Mesendoderm (in vitro differentiated cells): ENCODE measurements at regions not wholly inside any gene's neighbourhood (a gene's known extent, or its start where the extent isn't known, plus 50 kb on each side); places are given as distances from the start of the nearest gene placed in this dataset.

Experiments
- DNase-seq: peaks from one replicate; pipeline ENCODE4 v3.0.0; 2013
- H2AK5ac ChIP-seq: 2 replicates; pipeline ENCODE4 v1.6.1; 2013; ENCODE audit warnings: low read length, inconsistent platforms
- H2BK120ac ChIP-seq: 2 replicates; pipeline ENCODE4 v1.6.1; 2013; ENCODE audit warnings: low read depth, mild to moderate bottlenecking, low read length, moderate library complexity, mixed read lengths
- H2BK15ac ChIP-seq: replicated peaks from 2 replicates; pipeline ENCODE4 v1.6.1; 2013; ENCODE audit warnings: low read depth, mild to moderate bottlenecking, moderate library complexity
- H2BK5ac ChIP-seq: 2 replicates; pipeline ENCODE4 v1.6.1; 2013; ENCODE audit warnings: low read length, inconsistent platforms
- H3K18ac ChIP-seq: 2 replicates; pipeline ENCODE4 v1.6.1; 2013; ENCODE audit warnings: mild to moderate bottlenecking, low read length, mixed read lengths
- H3K23ac ChIP-seq: one replicate; pipeline ENCODE4 v1.6.1; 2013; ENCODE audit warnings: low read length
- H3K27ac ChIP-seq: 2 replicates; pipeline ENCODE4 v1.5.1; 2013; ENCODE audit warnings: low read depth, mild to moderate bottlenecking, inconsistent platforms, low read length, moderate library complexity
- H3K27me3 ChIP-seq: 2 replicates; pipeline ENCODE4 v1.6.1; 2013; ENCODE audit warnings: low read length, control low read depth, mild to moderate bottlenecking, inconsistent platforms; ENCODE audit not compliant: insufficient read depth, poor library complexity
- H3K36me3 ChIP-seq: 2 replicates; pipeline ENCODE4 v1.6.1; 2013; ENCODE audit warnings: low read length, inconsistent platforms; ENCODE audit not compliant: control insufficient read depth, insufficient read depth
- H3K4ac ChIP-seq: one replicate; pipeline ENCODE4 v1.6.1; 2013; ENCODE audit warnings: low read depth, mild to moderate bottlenecking, low read length, moderate library complexity
- H3K4me1 ChIP-seq: 2 replicates; pipeline ENCODE4 v1.6.1; 2013; ENCODE audit warnings: low read depth, low read length, inconsistent platforms; ENCODE audit not compliant: control insufficient read depth
- H3K4me2 ChIP-seq: 2 replicates; pipeline ENCODE4 v1.6.1; 2013; ENCODE audit warnings: low read length
- H3K4me3 ChIP-seq: 2 replicates; pipeline ENCODE4 v1.5.1; 2013; ENCODE audit warnings: mild to moderate bottlenecking, low read length
- H3K56ac ChIP-seq: one replicate; pipeline ENCODE4 v1.6.1; 2013; ENCODE audit warnings: low read length
- H3K79me1 ChIP-seq: 2 replicates; pipeline ENCODE4 v1.6.1; 2013; ENCODE audit warnings: low read length, inconsistent platforms
- H3K79me2 ChIP-seq: 2 replicates; pipeline ENCODE4 v1.6.1; 2013; ENCODE audit warnings: mild to moderate bottlenecking, low read length; ENCODE audit not compliant: control insufficient read depth, insufficient read depth
- H3K9ac ChIP-seq: 2 replicates; pipeline ENCODE4 v1.6.1; 2013; ENCODE audit warnings: low read length, inconsistent platforms
- H4K5ac ChIP-seq: one replicate; pipeline ENCODE4 v1.6.1; 2013; ENCODE audit warnings: low read length
- H4K8ac ChIP-seq: one replicate; pipeline ENCODE4 v1.6.1; 2013; ENCODE audit warnings: low read depth, mild to moderate bottlenecking, control low read depth, low read length, moderate library complexity
- WGBS: extraction: QIAGEN DNeasy Blood & Tissue Kit; methylation state at CpG from one replicate; pipeline ENCODE4 v1.1.7; 2013; ENCODE audit warnings: low lambda C conversion rate, missing lambda C conversion rate; ENCODE audit not compliant: insufficient coverage; ENCODE audit errors: extremely low coverage; 5-methylcytosine and 5-hydroxymethylcytosine counted together

DNA sequence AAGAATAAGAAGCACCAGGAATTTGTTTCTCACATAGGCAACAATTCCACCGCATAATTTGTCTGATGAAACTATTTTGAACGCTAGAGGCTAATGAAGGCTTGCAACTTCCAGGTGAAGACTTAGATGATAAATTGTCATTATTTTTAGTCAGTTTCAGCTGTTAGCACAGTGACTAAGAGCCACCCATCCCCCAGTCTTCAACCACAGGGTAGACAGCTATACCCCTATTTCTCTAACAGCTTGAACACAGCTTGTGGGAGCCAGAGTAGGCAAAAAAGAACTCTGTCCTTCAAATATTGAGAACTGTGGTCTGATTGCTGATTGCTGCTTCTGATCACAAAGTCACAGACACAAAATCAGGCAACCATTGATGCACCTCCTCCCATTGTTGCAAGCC, 1124.8 kb upstream of the PRR20A start:
- no peak overlapping the region for H3K18ac ChIP-seq
- H3K36me3 ChIP-seq, result no peaks in the 10 kb centered on the region
- H3K4me1 ChIP-seq, result peaks cover 2% of the 10 kb centered on the region
- no peak overlapping the region for H3K4me2 ChIP-seq
- H2AK5ac ChIP-seq, result no peak overlapping the region
- no peak overlapping the region for H3K4ac ChIP-seq
- H3K79me1 ChIP-seq, result no peaks in the 10 kb centered on the region
- H2BK120ac ChIP-seq, result no peak overlapping the region
- H3K9ac ChIP-seq, result no peak overlapping the region
- WGBS, result no CpG with 5 or more reads among the region's 2 CpGs
- no peaks in the 10 kb centered on the region for H3K79me2 ChIP-seq
- no peak overlapping the region for H4K8ac ChIP-seq
- H3K27ac ChIP-seq, result no peak overlapping the region
- peak overlapping the region; percentile 19 for H2BK15ac ChIP-seq
- H3K27me3 ChIP-seq, result no peaks in the 10 kb centered on the region
- H4K5ac ChIP-seq, result no peak overlapping the region
- H3K56ac ChIP-seq, result no peak overlapping the region
- H3K23ac ChIP-seq, result no peak overlapping the region
- H2BK5ac ChIP-seq, result no peak overlapping the region
- DNase-seq, result no peak
- H3K4me3 ChIP-seq, result no peak overlapping the region

- no peak overlapping the region for H4K5ac ChIP-seq
- H2BK15ac ChIP-seq, result no peak overlapping the region
- no peak for DNase-seq
- H3K36me3 ChIP-seq, result no peaks in the 10 kb centered on the region
- no CpG with 5 or more reads among the region's 5 CpGs for whole genome bisulfite sequencing
- no peak overlapping the region for H3K9ac ChIP-seq
- no peak overlapping the region for H3K4me2 ChIP-seq
- H4K8ac ChIP-seq, result no peak overlapping the region
- H3K79me1 ChIP-seq, result no peaks in the 10 kb centered on the region
- H3K4ac ChIP-seq, result no peak overlapping the region
- H2AK5ac ChIP-seq, result no peak overlapping the region
- H3K18ac ChIP-seq, result no peak overlapping the region
- H3K27me3 ChIP-seq, result no peaks in the 10 kb centered on the region
- no peak overlapping the region for H3K23ac ChIP-seq
- no peak overlapping the region for H3K4me3 ChIP-seq
- H3K56ac ChIP-seq, result no peak overlapping the region
- H3K79me2 ChIP-seq, result no peaks in the 10 kb centered on the region
- no peak overlapping the region for H3K27ac ChIP-seq
- no peak overlapping the region for H2BK5ac ChIP-seq
- H3K4me1 ChIP-seq, result peaks cover 2% of the 10 kb centered on the region
- H2BK120ac ChIP-seq, result no peak overlapping the region
Measured at GRCh38 chr13:56019606-56020005, 1121.1 kb upstream of the PRR20A start.

GRCh38 chr13:56020425-56020824, 1120.3 kb upstream of the PRR20A start:
- Histone ChIP-seq H3K36me3 (no peaks in the 10 kb centered on the region), H3K4me2 (no peak overlapping the region), H3K27me3 (no peaks in the 10 kb centered on the region), H2BK15ac (no peak overlapping the region), H4K8ac (no peak overlapping the region), H2BK120ac (no peak overlapping the region), H3K23ac (no peak overlapping the region), H3K79me2 (no peaks in the 10 kb centered on the region), H3K79me1 (no peaks in the 10 kb centered on the region), H2BK5ac (no peak overlapping the region), H3K56ac (no peak overlapping the region), H3K4me1 (peaks cover 2% of the 10 kb centered on the region), H3K9ac (no peak overlapping the region), H3K18ac (no peak overlapping the region), H2AK5ac (no peak overlapping the region), H4K5ac (no peak overlapping the region), H3K4me3 (no peak overlapping the region), H3K27ac (no peak overlapping the region), H3K4ac (no peak overlapping the region)
- no peak for DNase-seq
- WGBS, result no CpG with 5 or more reads among the region's 3 CpGs

GRCh38 chr13:56039992-56040391, 1100.7 kb upstream of the PRR20A start:
- Histone ChIP-seq H4K8ac (no peak overlapping the region), H3K56ac (no peak overlapping the region), H3K23ac (no peak overlapping the region), H3K4me1 (no peaks in the 10 kb centered on the region), H2BK120ac (no peak overlapping the region), H4K5ac (no peak overlapping the region), H3K9ac (no peak overlapping the region), H3K18ac (no peak overlapping the region), H3K4me2 (no peak overlapping the region), H3K79me2 (no peaks in the 10 kb centered on the region), H3K27me3 (no peaks in the 10 kb centered on the region), H3K36me3 (no peaks in the 10 kb centered on the region), H3K27ac (no peak overlapping the region), H3K4ac (no peak overlapping the region), H3K79me1 (no peaks in the 10 kb centered on the region), H2BK5ac (no peak overlapping the region), H3K4me3 (no peak overlapping the region), H2AK5ac (no peak overlapping the region), H2BK15ac (no peak overlapping the region)
- WGBS, result no CpG with 5 or more reads among the region's 8 CpGs
- no peak for DNase-seq

DNA sequence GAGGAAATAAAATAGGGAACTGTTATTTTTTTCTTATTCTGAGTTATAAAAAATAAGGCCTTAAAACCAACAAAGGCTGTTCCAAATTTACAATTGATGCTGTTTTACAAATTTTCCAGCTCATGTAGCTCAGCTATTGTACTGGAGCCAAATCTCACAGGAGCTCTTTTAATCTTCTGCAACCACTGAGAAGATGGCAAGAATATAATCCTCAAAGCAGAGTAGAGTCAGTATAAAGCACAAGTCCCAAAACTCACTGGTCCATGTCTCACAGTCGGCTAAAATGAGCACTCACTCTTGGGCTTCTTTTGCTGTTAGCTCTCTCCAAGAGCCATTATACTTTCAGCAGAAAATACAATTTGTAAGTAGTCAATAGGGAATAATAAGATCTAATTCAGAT, 1074.4 kb upstream of the PRR20A start:
- DNase-seq, result no peak
- Histone ChIP-seq H3K79me2 (no peaks in the 10 kb centered on the region), H3K4me3 (no peak overlapping the region), H3K36me3 (no peaks in the 10 kb centered on the region), H3K23ac (no peak overlapping the region), H3K79me1 (no peaks in the 10 kb centered on the region), H2AK5ac (no peak overlapping the region), H2BK5ac (no peak overlapping the region), H3K18ac (no peak overlapping the region), H4K8ac (no peak overlapping the region), H2BK15ac (no peak overlapping the region), H3K9ac (no peak overlapping the region), H3K4me2 (no peak overlapping the region), H3K4ac (no peak overlapping the region), H3K27me3 (no peaks in the 10 kb centered on the region), H3K4me1 (no peaks in the 10 kb centered on the region), H3K56ac (no peak overlapping the region), H3K27ac (no peak overlapping the region), H4K5ac (no peak overlapping the region), H2BK120ac (no peak overlapping the region)
- no CpG with 5 or more reads among the region's 1 CpG for WGBS

DNA sequence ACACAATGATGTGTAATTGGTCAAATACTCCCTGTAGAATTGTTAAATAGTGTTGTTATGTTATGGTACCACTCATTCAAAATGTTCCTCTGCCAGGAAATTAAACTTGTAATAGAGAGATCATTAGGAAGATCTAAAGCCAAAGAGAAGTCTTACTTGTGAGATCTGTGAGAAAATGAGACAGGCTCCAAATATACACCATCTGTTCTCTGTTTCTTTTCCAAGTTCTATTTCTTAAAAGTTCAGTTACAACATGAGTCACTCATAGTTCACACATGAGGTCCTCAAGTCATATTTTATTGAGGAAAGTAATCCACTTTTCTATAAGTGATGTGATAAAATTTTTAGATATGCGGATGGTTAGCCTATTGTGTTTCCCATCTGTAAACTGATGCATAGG, 1038.1 kb upstream of the PRR20A start:
- Histone ChIP-seq H2BK15ac (no peak overlapping the region), H3K18ac (no peak overlapping the region), H2BK120ac (no peak overlapping the region), H3K56ac (no peak overlapping the region), H3K79me2 (no peaks in the 10 kb centered on the region), H2BK5ac (no peak overlapping the region), H3K9ac (no peak overlapping the region), H3K4me2 (no peak overlapping the region), H3K27me3 (no peaks in the 10 kb centered on the region), H3K27ac (no peak overlapping the region), H3K4ac (no peak overlapping the region), H3K23ac (no peak overlapping the region), H4K8ac (no peak overlapping the region), H3K36me3 (no peaks in the 10 kb centered on the region), H2AK5ac (no peak overlapping the region), H4K5ac (no peak overlapping the region), H3K4me3 (no peak overlapping the region), H3K4me1 (no peaks in the 10 kb centered on the region), H3K79me1 (no peaks in the 10 kb centered on the region)
- DNase-seq, result no peak
- no CpG with 5 or more reads among the region's 1 CpG for WGBS
